Activated CD4-positive, alpha-beta T cell treated with anti-CD3 and anti-CD28 coated beads for 24 hours (primary cell): ENCODE measurements at regions not wholly inside any gene's neighbourhood (a gene's known extent, or its start where the extent isn't known, plus 50 kb on each side); places are given as distances from the start of the nearest gene placed in this dataset.

Source experiments
- DNase-seq, 2 donors: peaks; one replicate each; pipeline ENCODE4 v3.0.0-alpha.2; 2020; ENCODE audit warnings: low read depth in 2 of 2

GRCh38 chr14:81669308-81669707, 135.7 kb upstream of the SEL1L start:
- DNase-seq = no peak

DNA sequence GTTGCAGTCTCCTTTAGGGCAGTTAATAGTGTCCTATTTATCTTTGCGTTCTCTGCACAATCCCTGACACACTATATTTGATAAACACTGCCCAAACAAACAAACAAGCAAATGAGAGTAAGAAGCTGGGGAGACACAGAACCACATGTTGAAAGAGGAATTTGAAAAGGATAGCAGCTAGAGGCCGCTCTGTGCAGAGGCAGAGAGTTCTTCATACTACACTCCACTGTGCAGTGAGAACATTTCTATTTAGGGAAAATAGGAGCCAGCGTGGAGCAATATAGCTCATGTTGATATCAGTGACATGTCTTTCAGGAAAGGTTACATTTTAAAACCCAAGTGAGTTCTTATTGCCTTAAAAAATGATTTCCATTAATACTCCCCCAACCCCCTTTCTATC, 140.3 kb upstream of the SEL1L start:
- DNase-seq = no peak

GRCh38 chr14:81676395-81676794, 142.7 kb upstream of the SEL1L start:
- no peak for DNase-seq

GRCh38 chr14:81676879-81677278, 143.2 kb upstream of the SEL1L start:
- no peak for DNase-seq

DNA sequence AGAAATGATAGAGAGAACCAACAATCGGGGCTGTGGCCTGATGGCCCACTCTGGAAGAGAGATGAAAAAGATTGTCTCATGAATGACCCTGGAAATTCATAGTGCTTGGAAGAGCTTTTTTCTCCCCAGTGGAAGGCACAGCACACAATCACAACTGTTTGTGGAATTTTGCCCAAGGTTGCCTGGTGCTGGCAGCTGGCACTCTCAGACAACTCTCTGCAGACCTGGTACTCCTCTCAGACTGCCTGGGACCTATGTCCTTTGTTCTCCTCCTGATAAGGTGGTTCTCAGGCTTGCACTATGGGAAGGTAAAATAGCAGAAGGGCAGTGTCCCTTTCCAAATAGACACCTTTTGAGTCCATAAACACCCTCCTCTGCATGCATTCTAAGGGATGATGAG, 144.1 kb upstream of the SEL1L start:
- DNase-seq = no peak

- DNase-seq = no peak
Measured at GRCh38 chr14:81679226-81679625, 145.6 kb upstream of the SEL1L start.

DNA sequence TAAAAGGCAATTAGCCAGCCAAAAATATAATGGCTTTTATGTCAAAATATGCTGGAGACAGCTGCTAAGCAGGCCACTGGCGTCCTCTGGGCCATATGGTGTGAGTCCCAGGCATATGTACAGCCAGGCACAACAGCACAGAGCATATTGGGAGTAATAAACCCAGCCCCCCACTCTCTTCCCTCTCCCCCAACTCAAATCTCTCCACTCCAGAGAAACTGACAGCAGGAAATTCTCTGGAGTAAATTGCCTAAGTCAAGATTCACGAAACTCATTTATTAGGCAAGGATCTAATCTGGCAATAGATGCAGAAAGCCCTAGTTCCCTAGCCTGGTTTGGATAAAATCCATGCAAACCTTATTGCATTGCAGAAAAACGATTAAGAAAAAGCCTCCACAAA, 147.9 kb upstream of the SEL1L start:
- DNase-seq = no peak

DNA sequence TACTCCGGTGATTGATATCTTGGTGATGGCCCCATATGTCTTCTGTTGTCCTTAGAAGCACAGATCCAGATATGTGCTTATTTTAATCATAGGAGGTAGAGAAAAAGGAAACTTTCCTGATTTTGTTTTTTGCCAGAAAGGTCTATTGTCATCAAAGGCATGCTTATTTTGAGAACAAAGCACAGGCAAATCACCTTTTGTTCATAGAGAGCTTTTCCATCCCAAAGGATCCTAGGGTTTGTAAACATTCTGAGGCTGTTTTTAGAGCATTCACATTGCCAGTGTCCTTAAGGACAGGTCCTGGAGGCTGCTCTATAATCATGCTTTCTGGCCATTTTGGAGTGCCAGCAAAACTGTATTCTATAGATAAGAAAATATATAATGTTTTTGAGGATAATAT, 148.5 kb upstream of the SEL1L start:
- DNase-seq = no peak

- DNase-seq = no peak
Measured at GRCh38 chr14:81682701-81683100, 149.0 kb upstream of the SEL1L start.

GRCh38 chr14:81684696-81685095, 151.0 kb upstream of the SEL1L start:
- no peak for DNase-seq

DNA sequence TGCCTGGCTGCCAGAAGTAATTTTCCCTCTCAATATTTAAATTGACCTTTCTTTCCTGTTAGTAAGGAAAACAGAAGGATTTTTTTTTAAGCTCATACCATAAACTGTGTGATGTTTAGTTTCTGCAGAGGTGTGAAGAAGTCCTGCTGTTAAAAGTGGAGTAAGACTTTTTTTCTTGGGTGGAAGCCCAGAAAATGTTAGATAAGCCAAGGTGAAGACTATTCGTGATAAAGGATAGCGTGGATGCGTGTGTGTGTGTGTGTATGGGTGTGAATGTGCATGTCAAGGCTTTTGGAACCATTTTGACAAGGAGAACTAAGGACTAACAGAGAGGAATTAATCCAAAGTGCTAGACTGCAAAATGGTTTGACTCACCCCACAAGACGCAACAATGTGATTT, 152.9 kb upstream of the SEL1L start:
- DNase-seq = no peak

DNA sequence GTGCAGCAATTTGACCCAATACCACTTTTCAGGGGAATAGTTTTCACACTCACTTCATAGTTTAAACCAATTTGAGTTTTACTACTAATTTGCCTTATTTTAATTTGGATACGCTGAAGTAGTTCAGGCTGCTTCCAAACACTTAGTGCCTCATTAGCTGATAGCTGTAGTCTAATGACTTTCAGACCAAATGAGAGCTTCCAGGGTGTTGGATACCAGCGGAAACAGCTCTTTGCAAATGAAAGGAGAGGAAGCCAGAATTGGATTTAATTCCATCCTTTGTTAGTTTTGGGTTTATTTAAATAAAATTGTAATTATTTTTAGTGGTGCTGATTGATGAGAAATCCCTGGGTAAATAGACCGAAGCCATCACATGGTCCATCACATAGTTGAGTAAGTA, 158.3 kb upstream of the SEL1L start:
- DNase-seq = no peak

GRCh38 chr14:81694419-81694818, 160.8 kb upstream of the SEL1L start:
- DNase-seq = no peak

- DNase-seq = no peak
Measured at GRCh38 chr14:81709681-81710080, 176.0 kb upstream of the SEL1L start.

GRCh38 chr14:81710232-81710845, 176.7 kb upstream of the SEL1L start:
- no peak for DNase-seq

DNA sequence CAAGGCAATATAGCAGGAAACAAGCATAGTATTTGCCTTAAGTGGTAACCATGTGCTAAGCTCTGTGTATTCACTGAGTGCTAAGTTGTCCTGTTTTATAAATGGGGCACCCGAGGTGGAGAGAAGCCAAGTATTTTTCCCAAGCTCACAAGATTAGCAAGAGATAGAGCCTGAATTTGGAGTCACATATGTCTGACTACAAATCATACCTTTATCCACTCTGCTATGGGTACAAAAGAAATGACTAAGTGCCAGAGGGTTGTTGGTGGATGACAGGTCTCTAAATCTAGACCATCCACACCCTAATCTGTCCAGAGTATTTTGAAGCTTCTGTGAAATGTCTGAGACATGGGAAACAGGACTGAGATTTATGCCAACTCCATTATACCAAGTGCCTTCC, 182.1 kb upstream of the SEL1L start:
- DNase-seq = no peak

- no peak for DNase-seq
Measured at GRCh38 chr14:81716953-81717352, 183.3 kb upstream of the SEL1L start.

DNA sequence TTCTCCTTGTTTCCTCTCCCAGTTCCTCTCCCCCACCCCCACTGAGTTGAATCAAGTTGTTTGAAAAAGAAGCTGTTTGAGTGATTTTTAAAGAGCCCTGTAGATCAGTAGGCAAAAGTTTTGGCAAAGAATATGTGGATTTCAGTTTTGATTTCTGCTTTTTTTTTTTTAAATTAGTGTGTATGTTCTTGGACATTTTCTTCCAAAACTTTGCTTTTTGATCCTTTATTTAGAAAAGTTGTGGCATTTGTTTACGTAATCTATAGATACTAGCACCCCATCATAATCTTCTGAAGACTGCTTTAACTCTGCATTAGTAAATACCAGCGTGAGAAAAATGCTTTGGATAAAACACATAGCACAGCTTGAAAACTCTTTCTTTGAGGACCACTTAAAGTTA, 190.3 kb upstream of the SEL1L start:
- no peak for DNase-seq

DNA sequence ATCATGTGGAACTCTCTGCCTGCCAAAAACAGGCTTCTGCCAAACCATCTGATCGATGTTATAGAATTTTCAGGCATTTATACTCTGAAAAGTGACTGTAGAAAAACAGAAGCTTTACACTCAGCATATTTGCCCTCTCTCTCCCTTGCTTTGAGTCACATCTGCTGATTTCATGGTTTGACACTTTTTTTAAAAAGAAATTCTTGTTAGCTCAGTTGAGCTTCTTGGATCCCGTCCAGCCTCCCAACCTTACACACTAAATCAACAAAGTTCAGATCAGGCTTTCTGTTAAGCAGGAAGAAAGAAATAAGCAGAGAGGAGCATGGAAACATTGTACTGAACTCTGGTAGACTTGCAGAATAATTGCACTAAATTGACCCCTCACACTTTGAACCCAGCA, 193.6 kb upstream of the SEL1L start:
- DNase-seq = no peak

- DNase-seq = no peak
Measured at GRCh38 chr14:81728447-81728846, 194.8 kb upstream of the SEL1L start.

GRCh38 chr14:81729622-81730021, 196.0 kb upstream of the SEL1L start:
- DNase-seq = no peak

GRCh38 chr14:81737938-81738337, 204.3 kb upstream of the SEL1L start:
- DNase-seq = no peak

DNA sequence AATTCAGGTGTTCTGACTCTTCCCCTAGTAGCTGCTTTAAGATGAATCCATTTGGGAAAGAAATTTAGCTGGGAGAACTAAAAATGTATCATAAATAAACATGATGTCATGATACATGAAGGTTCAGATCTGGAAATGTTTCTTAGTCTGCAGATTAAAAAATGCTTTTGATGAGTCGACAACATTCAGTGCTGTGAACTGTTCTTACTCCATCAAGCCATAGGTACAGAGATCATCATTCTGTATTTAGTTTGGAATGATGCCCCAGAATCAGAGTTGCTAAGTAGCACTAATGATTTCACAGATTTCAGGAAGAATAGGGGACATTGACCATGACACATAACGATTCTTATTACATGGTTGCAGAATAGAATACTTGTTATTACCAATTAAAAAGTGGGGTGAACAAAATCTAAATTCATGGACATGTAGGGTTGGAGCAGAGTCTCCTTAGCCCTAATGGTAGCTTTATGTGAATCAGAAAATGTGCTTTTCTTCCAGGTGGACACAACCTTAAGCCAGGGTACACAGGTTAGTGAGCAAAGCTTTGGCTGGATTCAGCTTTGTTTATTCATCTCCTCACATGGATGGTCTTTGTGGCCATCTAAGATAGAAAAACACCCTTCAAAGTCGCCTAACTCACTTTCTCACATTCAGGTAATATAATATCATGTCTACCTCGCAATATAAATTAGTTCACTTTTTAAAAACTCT, 205.4 kb upstream of the SEL1L start:
- DNase-seq = no peak

DNA sequence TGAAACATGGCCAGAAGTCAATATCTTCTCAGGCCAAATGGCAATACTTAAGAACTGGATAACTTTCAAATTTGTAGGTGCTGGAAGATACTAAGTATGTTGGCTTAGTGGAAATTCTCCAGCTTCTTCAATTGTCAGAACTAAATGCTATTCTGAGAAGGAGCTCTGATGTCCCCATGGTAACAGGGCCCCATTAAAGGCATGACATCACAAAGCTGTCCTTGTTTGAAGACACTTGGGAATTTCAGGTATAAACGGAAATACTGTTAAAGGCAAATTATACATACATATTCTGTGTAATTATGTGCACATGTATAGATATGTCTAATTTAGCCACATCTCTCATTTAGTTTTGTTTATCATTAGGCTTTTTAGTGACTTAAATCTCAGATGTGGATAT, 210.0 kb upstream of the SEL1L start:
- no peak for DNase-seq
